ENCODE measurements at regions not wholly inside any gene's neighbourhood (a gene's known extent, or its start where the extent isn't known, plus 50 kb on each side); places are given as distances from the start of the nearest gene placed in this dataset.

DNA sequence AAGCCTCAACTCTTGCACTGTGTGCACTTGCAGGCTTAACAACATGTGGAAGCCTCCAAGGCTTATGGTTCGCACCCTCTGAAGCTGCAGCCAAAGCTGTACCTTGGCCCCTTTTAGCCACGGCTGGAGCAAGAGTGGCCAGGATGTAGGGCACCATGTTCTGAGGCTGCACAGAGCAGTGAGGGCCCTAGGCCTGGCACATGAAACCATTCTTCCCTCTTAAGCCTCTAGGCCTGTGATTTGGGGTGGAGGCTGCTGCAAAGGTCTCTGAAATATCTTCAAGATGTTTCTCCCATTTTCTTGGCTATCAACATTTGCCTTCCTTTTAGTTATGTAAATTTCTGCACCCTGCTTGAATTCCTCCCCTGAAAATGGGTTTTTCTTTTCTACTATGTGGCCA lies 161.9 kb upstream of the SPATS2L start:
- H3K9me3 ChIP-seq (replicated peaks; ENCODE audit: control insufficient read depth, insufficient read depth, low read length), result no peaks in the 10 kb centered on the region
- no peaks in the 10 kb centered on the region for H3K36me3 ChIP-seq (ENCODE audit: control insufficient read depth in 2 of 2, extremely low read depth in 1 of 2, insufficient read depth in 2 of 2, low read length in 2 of 2)
- H3K4me2 ChIP-seq (ENCODE audit: insufficient read depth, low read length), result no peak overlapping the region
- peaks cover 0 to 5% of the 10 kb centered on the region in 2 experiments for H3K27me3 ChIP-seq (ENCODE audit: control insufficient read depth in 2 of 2, insufficient read depth in 2 of 2, low read length in 2 of 2)
- H3K4me3 ChIP-seq (replicated peaks in 1 of 3; ENCODE audit: insufficient read depth in 1 of 3, low read depth in 1 of 3, low read length in 3 of 3), result no peak overlapping the region
- H4K20me1 ChIP-seq (replicated peaks; ENCODE audit: control insufficient read depth, extremely low read depth, insufficient read depth, low read length), result no peaks in the 10 kb centered on the region
- POLR2A ChIA-PET, result no interaction called here
- DNase-seq (ENCODE audit: low read depth, low spot score), result no peak
- H3K4me1 ChIP-seq (ENCODE audit: control insufficient read depth, extremely low read depth, insufficient read depth, low read length), result no peaks in the 10 kb centered on the region
- no peaks in the 10 kb centered on the region for H3K9me1 ChIP-seq (replicated peaks; ENCODE audit: control insufficient read depth, extremely low read depth, insufficient read depth, low read length)
- intact Hi-C loops (cut with micrococcal nuclease) (no loop called here), dilution Hi-C loops (cut with MboI; ENCODE audit: extremely low pct_ligation_motif_present, low sequenced_read_pairs) (no loop called here)
- CTCF ChIA-PET, result no interaction called here
- no peak overlapping the region for H3K9ac ChIP-seq (replicated peaks; ENCODE audit: extremely low read depth, insufficient read depth, low read length)
- no TSS peak for BruUV-seq (replicated peaks)
- no peak overlapping the region for H2AFZ ChIP-seq (ENCODE audit: low read depth, low read length)
- TF ChIP-seq POLR2A (IDR thresholded peaks at IDR 0.05; ENCODE audit: low read depth, low read length) (no peak), JUN (IDR thresholded peaks at IDR 0.05; ENCODE audit: borderline replicate concordance, insufficient read depth, insufficient read length, low read depth) (no peak), FOS (IDR thresholded peaks at IDR 0.05; ENCODE audit: borderline replicate concordance, insufficient read depth, low read length) (no peak), MYC (IDR thresholded peaks at IDR 0.05; ENCODE audit: low read depth, low read length) (no peak), EZH2 (IDR thresholded peaks at IDR 0.05; ENCODE audit: borderline replicate concordance, low read depth, low read length, severe bottlenecking) (no peak), GATA2 (IDR thresholded peaks at IDR 0.05; ENCODE audit: insufficient read depth, insufficient read length, low read depth, low read length) (no peak), POLR2AphosphoS5 (IDR thresholded peaks at IDR 0.05; ENCODE audit: insufficient read depth, low read depth, low read length) (no peak)
- TF ChIP-seq, protein P1, sequence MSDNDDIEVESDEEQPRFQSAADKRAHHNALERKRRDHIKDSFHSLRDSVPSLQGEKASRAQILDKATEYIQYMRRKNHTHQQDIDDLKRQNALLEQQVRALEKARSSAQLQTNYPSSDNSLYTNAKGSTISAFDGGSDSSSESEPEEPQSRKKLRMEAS (IDR thresholded peaks at IDR 0.05; ENCODE audit: insufficient read depth, insufficient read length), result no peak
- TF ChIP-seq, protein P2, sequence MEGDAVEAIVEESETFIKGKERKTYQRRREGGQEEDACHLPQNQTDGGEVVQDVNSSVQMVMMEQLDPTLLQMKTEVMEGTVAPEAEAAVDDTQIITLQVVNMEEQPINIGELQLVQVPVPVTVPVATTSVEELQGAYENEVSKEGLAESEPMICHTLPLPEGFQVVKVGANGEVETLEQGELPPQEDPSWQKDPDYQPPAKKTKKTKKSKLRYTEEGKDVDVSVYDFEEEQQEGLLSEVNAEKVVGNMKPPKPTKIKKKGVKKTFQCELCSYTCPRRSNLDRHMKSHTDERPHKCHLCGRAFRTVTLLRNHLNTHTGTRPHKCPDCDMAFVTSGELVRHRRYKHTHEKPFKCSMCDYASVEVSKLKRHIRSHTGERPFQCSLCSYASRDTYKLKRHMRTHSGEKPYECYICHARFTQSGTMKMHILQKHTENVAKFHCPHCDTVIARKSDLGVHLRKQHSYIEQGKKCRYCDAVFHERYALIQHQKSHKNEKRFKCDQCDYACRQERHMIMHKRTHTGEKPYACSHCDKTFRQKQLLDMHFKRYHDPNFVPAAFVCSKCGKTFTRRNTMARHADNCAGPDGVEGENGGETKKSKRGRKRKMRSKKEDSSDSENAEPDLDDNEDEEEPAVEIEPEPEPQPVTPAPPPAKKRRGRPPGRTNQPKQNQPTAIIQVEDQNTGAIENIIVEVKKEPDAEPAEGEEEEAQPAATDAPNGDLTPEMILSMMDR (IDR thresholded peaks at IDR 0.05; ENCODE audit: extremely low read depth in 1 of 2, insufficient read depth in 1 of 2, low read depth in 1 of 2, low read length in 2 of 2), result no peak
- no peak overlapping the region for H3K27ac ChIP-seq (ENCODE audit: insufficient read depth, low read depth, low read length)
- FAIRE-seq, result no peak
- no peaks in the 10 kb centered on the region for H3K79me2 ChIP-seq (ENCODE audit: control insufficient read depth, insufficient read depth, low read length)

Data from endothelial cell of umbilical vein (primary cell).